Motor neuron (in vitro differentiated cells): ENCODE measurements at regions not wholly inside any gene's neighbourhood (a gene's known extent, or its start where the extent isn't known, plus 50 kb on each side); places are given as distances from the start of the nearest gene placed in this dataset.
A peak's percentile ranks its signal among the peaks of the same experiment; 100 is the strongest.
"Not testable (repeated sequence)": the region's sequence is repeated elsewhere in the genome, so short reads cannot be mapped to it uniquely, and the experiment has no call there.

Experiments used
- ATAC-seq, 8 experiments: fragments of 200-7000 bp; cut with Tn5 transposase; replicated peaks in 6 of 8; 2 replicates each; pipeline ENCODE4 v1.8.0; 2021; ENCODE audit warnings: mild to moderate bottlenecking in 8 of 8, moderate library complexity in 8 of 8
- H3K27ac ChIP-seq, 2 donors: fragments of 250-450 bp; sonication (Bioruptor Pico); 2 replicates each; pipeline ENCODE4 v1.9.0; 2021; ENCODE audit warnings: antibody characterized with exemption in 2 of 2, mild to moderate bottlenecking in 2 of 2, moderate library complexity in 1 of 2
- H3K4me1 ChIP-seq, 2 donors: fragments of 250-450 bp; sonication (Bioruptor Pico); replicated peaks in 1 of 2; 2 replicates each; pipeline ENCODE4 v1.6.1; 2021; ENCODE audit warnings: antibody characterized with exemption in 2 of 2, mild to moderate bottlenecking in 2 of 2, moderate library complexity in 1 of 2
- H3K4me3 ChIP-seq, 5 donors: fragments of 250-450 bp; sonication (Bioruptor Pico); 2 replicates each; pipeline ENCODE4 v1.9.0; 2021; ENCODE audit warnings: antibody characterized with exemption in 5 of 5, mild to moderate bottlenecking in 5 of 5, moderate library complexity in 4 of 5
- WGBS, 10 experiments: fragments of 450-650 bp; shearing (Covaris generic); methylation state at CpG; one replicate each; pipeline ENCODE4 v1.0.0; 2022; 5-methylcytosine and 5-hydroxymethylcytosine counted together
- in situ Hi-C, 9 experiments: fragments of 400-800 bp; cut with MboI; loops; one replicate each; pipeline ENCODE4 v1.15.0; 2021; ENCODE audit warnings: low sequenced_read_pairs in 9 of 9, low pct_unique_long_range_greater_than_20kb in 2 of 9; ENCODE audit not compliant: unreplicated experiment in 9 of 9

GRCh38 chr2:95754213-95754612, 162.4 kb downstream of the TRIM43 start:
- H3K27ac ChIP-seq, H3K4me1 ChIP-seq, H3K4me3 ChIP-seq, ATAC-seq, in situ Hi-C loops: not testable (repeated sequence)
- WGBS, 10 experiments: 80 to 100% (median 83%) methylated on average over 1 to 3 of the region's 6 CpGs; no CpG with 5 or more reads in 5 of the 10 experiments

GRCh38 chr2:95754819-95755563, 163.2 kb downstream of the TRIM43 start:
- H3K4me3 ChIP-seq, H3K27ac ChIP-seq, in situ Hi-C loops, H3K4me1 ChIP-seq, ATAC-seq: not testable (repeated sequence)
- 60 to 100% (median 100%) methylated on average over 1 to 2 of the region's 15 CpGs; no CpG with 5 or more reads in 6 of the 10 experiments for WGBS, 10 experiments

- WGBS, 10 experiments: 100% methylated on average over 2 of the region's 7 CpGs; no CpG with 5 or more reads in 9 of the 10 experiments
- in situ Hi-C loops: not testable (repeated sequence)
Measured at GRCh38 chr2:95755956-95756669, 164.3 kb downstream of the TRIM43 start.

GRCh38 chr2:95757988-95758387, 166.2 kb downstream of the TRIM43 start:
- Histone ChIP-seq H3K4me1 (no peaks in the 10 kb centered on the region), H3K27ac (no peak overlapping the region), H3K4me3 (no peak overlapping the region)
- in situ Hi-C loops: no loop called here
- 100% methylated on average over 1 of the region's 2 CpGs; no CpG with 5 or more reads in 9 of the 10 experiments for WGBS, 10 experiments
- no peak for ATAC-seq

More at GRCh38 chr2:95755956-95756669, 164.3 kb downstream of the TRIM43 start:
- H3K4me3 ChIP-seq, H3K27ac ChIP-seq, H3K4me1 ChIP-seq, ATAC-seq: not testable (repeated sequence)

GRCh38 chr2:95759481-95760246, 167.9 kb downstream of the TRIM43 start:
- no peak overlapping the region for H3K4me3 ChIP-seq
- ATAC-seq: no peak
- H3K4me1 ChIP-seq: no peaks in the 10 kb centered on the region
- H3K27ac ChIP-seq: no peak overlapping the region
- WGBS, 10 experiments: 60 to 100% (median 82%) methylated on average over 1 to 4 of the region's 4 CpGs
- in situ Hi-C loops: no loop called here

GRCh38 chr2:95760806-95761525, 169.2 kb downstream of the TRIM43 start:
- H3K4me1 ChIP-seq: no peaks in the 10 kb centered on the region
- H3K4me3 ChIP-seq: no peak overlapping the region
- 100% methylated on average over 2 of the region's 11 CpGs; no CpG with 5 or more reads in 9 of the 10 experiments for WGBS, 10 experiments
- H3K27ac ChIP-seq: no peak overlapping the region
- in situ Hi-C loops: no loop called here
- ATAC-seq: peak; percentile 43 to 97 (median 94)

- ATAC-seq: peak in 7 of 8 experiments; percentile 5 to 21 (median 9)
- in situ Hi-C loops: no loop called here
- H3K27ac ChIP-seq: no peak overlapping the region
- 44 to 89% (median 78%) methylated on average over 1 to 2 of the region's 3 CpGs; no CpG with 5 or more reads in 4 of the 10 experiments for WGBS, 10 experiments
- H3K4me1 ChIP-seq: no peaks in the 10 kb centered on the region
- H3K4me3 ChIP-seq: no peak overlapping the region
Measured at GRCh38 chr2:95761556-95761955, 169.8 kb downstream of the TRIM43 start.

- H3K4me1 ChIP-seq, in situ Hi-C loops, H3K4me3 ChIP-seq, H3K27ac ChIP-seq, ATAC-seq: not testable (repeated sequence)
- 63 to 100% (median 93%) methylated on average over 2 to 7 of the region's 21 CpGs; no CpG with 5 or more reads in 6 of the 10 experiments for WGBS, 10 experiments
Measured at GRCh38 chr2:95762023-95763021, 170.5 kb downstream of the TRIM43 start.

GRCh38 chr2:95763074-95763473, 171.3 kb downstream of the TRIM43 start:
- WGBS, 10 experiments: 86 to 100% methylated on average over 1 to 4 of the region's 6 CpGs; no CpG with 5 or more reads in 8 of the 10 experiments
- H3K4me3 ChIP-seq, H3K27ac ChIP-seq, ATAC-seq, H3K4me1 ChIP-seq, in situ Hi-C loops: not testable (repeated sequence)

- no CpG with 5 or more reads among the region's 6 CpGs for WGBS, 10 experiments
- in situ Hi-C loops, ATAC-seq: not testable (repeated sequence)
Measured at GRCh38 chr2:95764966-95765365, 173.2 kb downstream of the TRIM43 start.

GRCh38 chr2:95765925-95766910, 174.4 kb downstream of the TRIM43 start:
- ATAC-seq, H3K4me1 ChIP-seq, in situ Hi-C loops, H3K27ac ChIP-seq, H3K4me3 ChIP-seq: not testable (repeated sequence)
- 79 to 93% (median 85%) methylated on average over 1 to 6 of the region's 11 CpGs; no CpG with 5 or more reads in 5 of the 10 experiments for WGBS, 10 experiments

More at GRCh38 chr2:95764966-95765365, 173.2 kb downstream of the TRIM43 start:
- not testable (repeated sequence) for H3K4me3 ChIP-seq, H3K4me1 ChIP-seq, H3K27ac ChIP-seq
